Stomach (tissue), 4 donors: ENCODE measurements at regions not wholly inside any gene's neighbourhood (a gene's known extent, or its start where the extent isn't known, plus 50 kb on each side); places are given as distances from the start of the nearest gene placed in this dataset.

Experiments
- CTCF ChIP-seq, 7 experiments: fragments of 450-650 bp in 4 of 7; fragments of 200-600 bp in 3 of 7; sonication (generic) in 3 of 7; IDR thresholded peaks; one replicate each; pipeline ENCODE4 v1.5.1; 2016 to 2019; ENCODE audit warnings: antibody characterized with exemption in 7 of 7, control low read depth in 2 of 7, mild to moderate bottlenecking in 1 of 7
- EP300 ChIP-seq: sonication (generic); formaldehyde crosslinking; IDR thresholded peaks from one replicate; pipeline ENCODE4 v1.6.1; 2017; ENCODE audit warnings: antibody characterized with exemption
- POLR2A ChIP-seq, 4 donors: fragments of 450-650 bp; IDR thresholded peaks; one replicate each; pipeline ENCODE4 v1.6.1; 2016; ENCODE audit warnings: antibody characterized with exemption in 4 of 4, control low read depth in 2 of 4, mild to moderate bottlenecking in 1 of 4, moderate library complexity in 1 of 4
- POLR2AphosphoS5 ChIP-seq, 3 donors: sonication (generic); formaldehyde crosslinking; IDR thresholded peaks; one replicate each; pipeline ENCODE4 v1.6.1; 2016; ENCODE audit warnings: antibody characterized with exemption in 3 of 3

- TF ChIP-seq CTCF (IDR thresholded peaks at IDR 0.05), result no peak
- no peak for TF ChIP-seq EP300
- TF ChIP-seq POLR2AphosphoS5 (IDR thresholded peaks at IDR 0.05), result no peak
- no peak for TF ChIP-seq POLR2A (IDR thresholded peaks at IDR 0.05)
These were observed 237.5 kb upstream of the IL12A start for GRCh38 chr3:159751146-159751545.
